Stimulated activated effector memory CD8-positive, alpha-beta T cell treated with anti-CD3 and anti-CD28 coated beads, Interleukin-12 subunit alpha, Interleukin-12 subunit beta, amount 100 ng/mL, for 72 hours (primary cell): ENCODE measurements at regions not wholly inside any gene's neighbourhood (a gene's known extent, or its start where the extent isn't known, plus 50 kb on each side); places are given as distances from the start of the nearest gene placed in this dataset.

Source experiments
- ATAC-seq: fragments of 150-1000 bp; cut with Tn5 transposase; 2 replicates; pipeline ENCODE4 v1.10.0; 2021
- DNase-seq, 2 donors: peaks; one replicate each; pipeline ENCODE4 v3.0.0; 2021 to 2022; ENCODE audit warnings: low spot score in 2 of 2
- H3K27ac Mint-ChIP-seq: one replicate; pipeline ENCODE4 v1.8.0; 2022; ENCODE audit warnings: mild to moderate bottlenecking, mixed read lengths
- H3K36me3 Mint-ChIP-seq: one replicate; pipeline ENCODE4 v1.8.0; 2022; ENCODE audit warnings: mild to moderate bottlenecking, mixed read lengths
- H3K4me1 Mint-ChIP-seq: one replicate; pipeline ENCODE4 v1.8.0; 2022; ENCODE audit warnings: mixed read lengths
- H3K4me3 Mint-ChIP-seq: one replicate; pipeline ENCODE4 v1.8.0; 2022; ENCODE audit warnings: mild to moderate bottlenecking, mixed read lengths
- H3K9me3 Mint-ChIP-seq: one replicate; pipeline ENCODE4 v1.8.0; 2022; ENCODE audit warnings: mixed read lengths

DNA sequence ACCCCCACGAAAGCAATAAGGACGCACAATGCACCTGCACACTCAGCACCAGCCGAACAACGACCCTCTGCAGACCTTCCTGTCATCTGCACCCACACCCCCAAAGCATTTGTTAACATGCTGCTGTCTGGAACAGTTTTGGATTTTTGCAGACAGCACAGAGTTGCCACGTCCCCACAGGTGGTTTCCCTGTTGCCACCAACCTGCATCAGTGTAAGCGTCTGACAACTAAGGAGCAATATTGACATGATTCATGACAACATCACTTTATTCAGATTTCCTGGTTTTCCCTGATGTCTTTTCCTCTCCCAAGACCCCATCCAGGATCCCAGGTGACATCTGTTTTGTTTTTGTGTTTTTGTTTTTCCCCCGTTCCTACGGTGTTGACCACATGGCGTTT lies 150.7 kb upstream of the C14orf180 start:
- Mint-ChIP-seq H3K9me3 (no peaks in the 10 kb centered on the region), H3K27ac (no peak overlapping the region), H3K36me3 (no peaks in the 10 kb centered on the region), H3K4me3 (no peak overlapping the region), H3K4me1 (peaks cover 8% of the 10 kb centered on the region)
- DNase-seq (no peak), ATAC-seq (no peak)

DNA sequence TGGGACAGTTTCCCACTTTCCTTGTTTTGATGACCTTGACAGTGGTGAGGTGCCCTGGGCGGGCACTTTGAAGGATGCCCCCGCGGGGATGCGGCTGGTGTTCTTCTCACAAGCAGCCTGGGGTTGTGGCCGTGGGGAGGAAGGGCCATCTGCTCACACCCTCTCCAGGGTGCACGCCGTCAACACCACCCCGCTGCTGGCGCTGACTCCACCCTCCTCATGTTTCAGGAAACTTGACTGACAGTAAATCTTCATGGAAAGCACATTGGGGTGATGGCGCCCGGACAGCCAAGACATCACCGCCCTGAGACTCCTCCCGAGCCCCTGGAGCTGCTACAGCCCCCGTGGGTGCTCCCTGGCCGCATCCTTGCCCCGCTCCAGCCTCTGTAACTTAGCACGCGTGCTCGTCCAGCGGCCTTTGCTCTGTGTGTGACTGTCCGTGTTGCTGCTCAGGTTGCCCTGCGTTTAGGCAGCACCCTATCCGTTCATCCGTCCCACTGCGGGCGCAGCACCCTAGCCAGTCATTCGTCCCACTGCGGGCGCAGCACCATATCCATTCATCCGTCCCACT lies 150.2 kb upstream of the C14orf180 start:
- H3K36me3 Mint-ChIP-seq: no peaks in the 10 kb centered on the region
- H3K27ac Mint-ChIP-seq: no peak overlapping the region
- H3K4me3 Mint-ChIP-seq: no peak overlapping the region
- ATAC-seq (no peak), DNase-seq (peak in 1 of 2 donors; percentile 39)
- H3K4me1 Mint-ChIP-seq: peaks cover 8% of the 10 kb centered on the region
- H3K9me3 Mint-ChIP-seq: no peaks in the 10 kb centered on the region

DNA sequence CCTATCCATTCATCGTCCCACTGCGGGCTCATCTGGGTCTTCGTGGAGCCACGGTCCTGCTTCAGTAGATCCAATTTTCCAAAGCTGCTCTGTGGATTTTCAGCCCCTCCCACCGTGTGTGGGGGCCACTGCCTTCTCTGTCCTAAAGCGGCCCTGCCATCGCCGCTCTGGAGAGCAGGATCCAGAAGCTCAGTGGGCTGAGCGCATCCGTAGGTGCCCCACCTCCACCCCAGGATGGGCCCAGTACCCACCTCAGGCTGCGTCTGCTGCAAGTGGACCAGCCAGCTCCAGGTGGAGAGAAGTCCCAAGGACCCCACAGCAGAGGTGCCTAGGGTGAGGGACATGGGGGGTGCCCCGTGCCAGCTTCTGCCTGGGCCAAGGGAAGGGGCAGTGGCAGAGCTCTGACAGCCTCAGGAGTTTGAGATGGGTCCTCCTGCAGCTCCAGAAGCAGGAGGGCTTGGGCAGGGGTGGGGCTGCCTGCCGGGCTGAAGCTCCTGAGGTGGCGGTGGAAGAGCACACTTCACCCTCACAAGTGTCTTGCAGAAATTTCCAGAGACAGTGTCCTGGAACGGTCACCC lies 148.1 kb upstream of the C14orf180 start:
- Mint-ChIP-seq H3K4me1 (peaks cover 8% of the 10 kb centered on the region), H3K36me3 (no peaks in the 10 kb centered on the region), H3K27ac (no peak overlapping the region), H3K9me3 (no peaks in the 10 kb centered on the region), H3K4me3 (no peak overlapping the region)
- DNase-seq: peak in 1 of 2 donors; percentile 28
- ATAC-seq: no peak

DNA sequence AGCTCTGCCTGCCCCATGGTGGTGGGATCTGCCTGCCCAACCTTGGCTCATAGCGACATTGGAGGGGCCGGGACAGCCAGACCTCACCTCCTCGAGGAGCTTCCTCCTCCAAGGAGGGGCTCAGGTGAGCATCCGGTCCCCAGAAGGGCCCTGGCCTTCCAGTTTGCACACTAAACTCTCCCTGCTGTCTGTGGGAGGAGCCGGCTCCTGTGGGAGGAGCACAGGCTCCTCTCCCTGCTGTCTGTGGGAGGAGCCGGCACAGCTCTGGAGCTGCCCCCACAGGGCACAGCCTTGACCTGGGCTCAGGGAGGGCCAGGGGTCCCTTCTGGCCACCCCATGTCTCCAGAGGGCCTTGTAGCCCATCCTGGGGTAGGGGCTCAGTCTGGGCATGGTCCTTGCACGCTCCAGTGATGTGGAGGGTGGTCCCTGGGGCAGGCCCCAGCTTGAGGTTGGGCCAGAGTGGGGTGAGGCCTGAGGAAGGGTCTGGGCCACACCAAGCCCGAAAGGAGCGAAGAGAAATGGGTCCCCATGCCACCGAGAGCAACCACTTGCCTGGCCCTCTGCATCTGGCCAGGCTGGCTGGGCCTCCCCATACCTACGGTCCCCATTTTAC lies 147.5 kb upstream of the C14orf180 start:
- Mint-ChIP-seq H3K4me3 (no peak overlapping the region), H3K9me3 (no peaks in the 10 kb centered on the region), H3K27ac (no peak overlapping the region), H3K4me1 (peaks cover 8% of the 10 kb centered on the region), H3K36me3 (no peaks in the 10 kb centered on the region)
- ATAC-seq (no peak), DNase-seq (no peak)

DNA sequence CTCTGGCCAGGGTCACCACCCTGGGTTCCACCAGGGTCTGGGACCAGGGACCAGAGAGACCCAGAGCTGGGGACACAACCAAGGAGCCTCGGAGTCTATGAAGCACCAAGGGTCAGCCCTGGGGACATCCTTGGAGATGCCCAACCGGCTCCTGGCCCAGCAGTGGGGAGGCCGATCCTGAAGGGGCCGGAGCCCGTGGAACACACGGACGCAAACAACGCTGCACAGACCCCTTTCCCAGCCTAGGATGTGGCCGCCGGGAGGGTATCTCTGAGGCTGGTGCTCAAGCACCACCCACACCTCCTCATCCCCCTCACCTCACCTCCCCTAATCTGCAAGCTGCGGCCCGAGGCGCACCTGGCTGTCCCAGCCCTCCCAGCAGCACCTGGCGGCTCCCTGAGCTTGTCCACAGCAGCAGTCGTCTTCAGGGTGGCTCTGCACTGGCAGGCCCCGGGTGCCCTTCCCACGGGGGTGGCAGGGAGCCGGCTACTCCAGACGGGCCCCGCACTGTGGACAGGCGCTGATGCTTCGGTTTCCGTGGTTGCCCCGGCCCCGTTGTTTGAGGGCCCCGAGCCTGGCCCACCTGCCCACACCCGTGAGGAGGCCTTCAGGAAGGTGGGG lies 146.8 kb upstream of the C14orf180 start:
- Mint-ChIP-seq H3K27ac (no peak overlapping the region), H3K4me1 (peaks cover 8% of the 10 kb centered on the region), H3K36me3 (no peaks in the 10 kb centered on the region), H3K4me3 (no peak overlapping the region), H3K9me3 (no peaks in the 10 kb centered on the region)
- DNase-seq (peak in 1 of 2 donors; percentile 41), ATAC-seq (no peak)

DNA sequence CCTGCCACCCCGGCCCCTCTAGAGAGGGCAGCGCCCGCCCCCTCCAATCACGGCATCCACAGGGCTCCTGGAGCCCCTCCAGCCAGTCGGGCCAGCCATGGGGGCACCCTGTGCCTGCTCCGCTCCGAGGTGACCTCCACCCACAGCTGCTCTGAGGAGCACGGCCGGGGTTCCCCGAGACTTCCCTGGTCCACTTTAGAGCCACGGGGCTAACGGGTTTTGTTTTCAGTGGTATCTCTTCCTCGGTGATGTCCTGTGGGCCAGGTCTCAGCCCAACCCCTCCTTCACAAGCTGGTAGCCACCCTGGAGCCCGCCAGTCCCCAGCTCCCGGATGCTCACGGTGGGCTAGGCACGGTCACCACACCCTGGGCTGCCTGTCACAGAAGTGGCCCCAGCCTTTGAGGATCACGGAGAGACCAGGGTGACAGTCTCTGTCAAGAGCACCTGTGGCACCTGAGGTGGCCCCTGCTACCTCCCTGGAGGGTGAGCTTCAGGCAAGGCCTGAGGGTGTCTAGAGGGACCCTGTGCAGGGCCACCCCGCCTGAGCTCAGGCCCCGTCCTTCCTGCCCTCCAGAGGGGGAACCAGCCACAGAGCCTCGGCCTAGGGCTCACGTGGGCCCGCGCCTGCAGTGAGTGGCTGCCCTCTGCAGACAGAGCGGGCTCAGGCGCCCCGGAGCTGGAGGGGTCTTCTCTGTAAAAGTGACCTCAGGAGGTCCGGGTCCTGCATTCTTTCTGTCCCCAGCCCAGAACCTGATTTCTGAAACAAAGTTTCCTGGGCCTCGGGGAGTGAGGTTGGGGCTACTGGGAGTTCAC lies 146.0 kb upstream of the C14orf180 start:
- Mint-ChIP-seq H3K4me3 (no peak overlapping the region), H3K27ac (no peak overlapping the region), H3K36me3 (no peaks in the 10 kb centered on the region), H3K9me3 (no peaks in the 10 kb centered on the region), H3K4me1 (peaks cover 8% of the 10 kb centered on the region)
- DNase-seq: peak in 1 of 2 donors; percentile 43
- no peak for ATAC-seq

DNA sequence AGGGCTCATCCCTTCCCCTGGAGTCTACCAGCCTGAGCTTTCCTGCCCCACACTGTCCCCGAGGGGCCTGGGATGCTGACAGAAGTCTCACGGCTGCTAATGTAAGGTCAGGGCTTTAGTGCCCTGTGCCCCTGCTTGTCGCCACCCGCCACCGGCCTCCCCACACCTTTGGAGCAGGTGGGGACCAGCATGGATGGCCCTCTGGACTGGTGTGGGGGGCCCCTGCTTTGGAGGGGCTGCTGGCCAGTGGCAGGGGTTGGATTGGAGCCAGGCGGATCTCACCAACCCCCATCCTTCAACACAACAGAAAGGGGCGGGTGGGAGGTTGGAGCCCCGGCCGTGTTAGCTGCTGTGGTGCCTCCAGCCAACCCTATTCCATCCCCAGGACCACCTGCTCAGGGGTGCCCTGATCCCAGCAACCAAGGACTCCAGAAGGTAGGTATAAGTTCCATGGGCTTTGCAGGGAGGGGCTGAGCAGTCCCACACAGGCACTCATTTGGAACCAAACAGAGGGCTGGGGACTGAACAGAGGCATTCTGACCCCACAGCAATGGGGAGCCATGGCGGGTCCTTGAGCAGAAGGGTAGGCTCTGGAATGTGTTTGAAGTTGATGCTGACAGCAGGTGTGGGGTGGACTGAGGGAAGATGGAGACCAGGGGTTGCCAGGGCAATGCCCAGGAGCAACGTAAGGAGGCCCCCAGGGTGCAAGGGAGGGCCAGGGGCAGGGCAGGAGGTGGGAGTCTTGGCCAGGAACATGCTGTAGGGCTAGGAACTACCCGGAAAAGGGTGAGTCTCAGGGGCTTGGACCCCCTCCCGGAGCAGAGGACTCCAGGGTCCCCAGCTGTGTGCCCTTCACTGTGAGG lies 145.1 kb upstream of the C14orf180 start:
- Mint-ChIP-seq H3K9me3 (no peaks in the 10 kb centered on the region), H3K36me3 (no peaks in the 10 kb centered on the region), H3K4me3 (no peak overlapping the region), H3K4me1 (peaks cover 8% of the 10 kb centered on the region), H3K27ac (no peak overlapping the region)
- ATAC-seq (no peak), DNase-seq (peak in 1 of 2 donors; percentile 38)

DNA sequence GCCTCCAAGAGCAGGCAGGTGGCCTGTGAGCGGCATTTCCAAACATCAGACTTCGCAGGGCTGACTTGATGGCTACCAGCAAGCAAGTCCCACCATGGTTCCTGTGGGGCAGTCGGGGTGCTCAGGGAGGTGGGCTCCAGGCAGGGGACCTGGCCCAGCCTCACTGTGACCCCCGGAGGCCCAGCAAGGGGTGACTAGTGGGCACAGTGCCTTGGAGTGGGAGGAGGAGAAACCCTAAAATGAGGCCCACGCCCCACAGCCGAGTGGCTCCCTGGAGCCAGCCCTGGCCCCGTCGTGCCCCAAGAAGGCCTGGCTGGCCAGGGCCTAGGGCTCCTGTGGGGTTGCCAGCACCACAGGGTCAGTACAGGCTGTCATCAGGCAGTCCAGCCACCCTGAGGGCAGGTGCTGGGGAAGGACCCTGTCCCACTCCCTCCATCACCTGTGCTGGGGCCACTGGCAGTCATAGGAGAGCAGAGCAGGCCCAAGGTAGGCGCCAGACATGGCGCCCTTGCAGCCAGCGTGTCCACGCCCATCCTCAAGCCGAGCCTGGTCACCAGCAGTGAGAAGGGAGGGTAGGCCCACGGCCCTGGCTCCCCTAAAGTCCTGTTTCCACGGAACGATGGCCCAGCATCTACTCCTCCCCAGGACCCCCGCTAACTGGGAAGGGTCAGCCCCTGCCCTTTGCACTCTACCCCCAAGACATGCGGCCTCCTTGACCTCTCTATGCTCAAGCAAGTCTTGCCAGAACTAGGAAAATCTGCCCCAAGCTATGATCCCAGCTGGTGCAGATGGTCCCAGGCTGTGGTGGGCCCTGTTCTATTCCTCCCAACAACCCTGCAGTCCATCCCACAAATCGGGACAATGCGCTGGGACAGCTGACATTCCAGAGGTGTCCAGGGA lies 144.2 kb upstream of the C14orf180 start:
- Mint-ChIP-seq H3K27ac (no peak overlapping the region), H3K36me3 (no peaks in the 10 kb centered on the region), H3K4me3 (no peak overlapping the region), H3K4me1 (no peaks in the 10 kb centered on the region), H3K9me3 (no peaks in the 10 kb centered on the region)
- ATAC-seq (no peak), DNase-seq (peak in 1 of 2 donors; percentile 44)

DNA sequence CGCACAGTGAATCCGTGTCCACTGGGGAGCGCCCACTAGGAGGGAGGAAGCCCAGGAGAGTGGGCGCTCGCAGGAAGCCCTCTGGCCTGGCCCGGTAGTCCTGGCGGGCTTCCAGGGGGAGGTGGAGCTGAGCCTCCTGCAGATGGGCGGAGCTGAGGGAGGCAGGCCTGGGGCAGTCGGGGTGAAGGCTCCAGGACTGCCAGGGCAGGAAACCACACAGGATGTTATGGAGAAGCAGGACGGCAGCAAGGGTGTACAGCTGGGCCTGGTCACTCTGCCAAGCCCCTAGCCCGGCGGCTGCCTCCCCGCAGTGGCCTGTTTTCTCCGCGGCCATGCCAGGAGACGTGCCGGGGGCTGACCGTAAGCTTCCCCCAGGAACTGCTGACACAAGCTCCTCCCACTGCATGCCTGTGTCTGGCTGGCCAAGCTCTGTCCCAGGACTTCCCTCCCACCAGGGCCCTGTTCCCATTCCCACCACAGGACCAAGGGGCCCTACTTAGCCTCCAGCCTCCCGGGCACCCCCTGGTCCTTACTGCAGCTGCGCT lies 143.4 kb upstream of the C14orf180 start:
- H3K9me3 Mint-ChIP-seq: no peaks in the 10 kb centered on the region
- peak; percentile 2 for ATAC-seq
- peak in 1 of 2 donors; percentile 42 for DNase-seq
- no peak overlapping the region for H3K27ac Mint-ChIP-seq
- H3K36me3 Mint-ChIP-seq: no peaks in the 10 kb centered on the region
- no peak overlapping the region for H3K4me3 Mint-ChIP-seq
- H3K4me1 Mint-ChIP-seq: no peaks in the 10 kb centered on the region

DNA sequence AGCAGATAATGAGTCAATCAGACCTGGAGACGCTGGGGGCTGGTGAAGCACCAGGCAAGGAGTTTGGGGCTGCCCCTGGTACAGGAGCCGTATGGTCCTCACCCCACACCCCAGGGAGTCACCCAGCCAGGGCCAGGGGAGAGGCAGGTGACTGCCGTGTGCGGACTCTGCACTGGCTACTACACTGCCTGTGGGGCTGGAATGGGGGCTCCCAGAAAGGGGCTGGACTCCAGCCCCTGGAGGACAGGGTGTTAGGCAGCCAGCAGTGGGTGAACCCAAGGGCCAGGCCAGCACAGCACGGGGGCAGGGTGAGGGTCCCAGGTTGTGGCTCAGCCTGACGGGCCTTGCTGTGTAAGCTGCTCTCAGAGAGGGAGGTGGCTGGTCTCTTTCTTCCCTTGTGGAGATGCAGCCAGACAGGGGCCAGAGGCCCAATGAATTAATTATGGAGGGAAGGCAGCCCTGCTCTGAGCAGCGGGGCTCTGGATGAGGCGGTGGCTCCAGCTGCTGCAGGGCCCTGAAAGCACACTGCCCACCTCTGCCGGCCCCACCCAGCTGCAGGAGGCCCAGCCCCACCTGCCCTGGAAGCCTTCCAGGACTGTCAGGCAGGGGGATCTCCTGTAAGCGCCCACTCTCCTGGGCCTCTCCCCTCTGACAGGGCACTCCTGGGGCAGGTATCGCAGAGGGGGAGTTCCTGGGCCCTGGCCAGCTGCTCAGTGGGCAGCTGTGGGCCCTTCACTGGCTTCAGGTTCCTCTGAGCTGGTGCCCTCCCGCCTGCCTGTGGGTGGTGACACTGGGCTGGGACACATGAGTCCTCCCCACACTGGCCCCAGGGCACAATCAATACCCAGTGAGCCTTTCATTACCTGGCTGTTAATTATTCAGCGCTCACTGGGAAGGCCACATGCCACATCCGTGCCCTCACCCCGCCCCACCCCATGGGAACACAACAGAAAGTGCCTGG lies 142.5 kb upstream of the C14orf180 start:
- H3K9me3 Mint-ChIP-seq: no peaks in the 10 kb centered on the region
- DNase-seq (peak in 1 of 2 donors; percentile 41), ATAC-seq (no peak)
- no peaks in the 10 kb centered on the region for H3K36me3 Mint-ChIP-seq
- no peak overlapping the region for H3K4me3 Mint-ChIP-seq
- no peak overlapping the region for H3K27ac Mint-ChIP-seq
- H3K4me1 Mint-ChIP-seq: no peaks in the 10 kb centered on the region

DNA sequence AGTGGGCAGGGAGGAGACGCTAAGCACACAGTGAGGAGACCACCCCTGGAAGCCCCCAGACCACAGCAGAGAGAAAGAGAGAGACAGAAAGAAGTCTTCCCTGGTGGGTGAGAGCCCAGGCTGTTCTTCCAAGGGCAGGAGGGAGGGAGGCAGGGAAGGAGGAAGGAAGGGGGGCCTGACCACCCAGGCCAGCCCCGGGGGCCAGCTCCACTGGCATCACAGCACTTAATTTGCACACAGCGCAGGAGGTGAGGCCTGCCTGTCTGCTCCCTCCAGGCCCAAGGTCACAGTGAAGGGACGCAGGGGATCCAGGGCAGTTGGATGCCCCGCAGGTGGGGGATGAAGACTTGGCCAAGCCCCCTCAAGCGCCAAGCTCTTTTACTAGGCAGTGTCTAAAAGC lies 141.9 kb upstream of the C14orf180 start:
- no peaks in the 10 kb centered on the region for H3K4me1 Mint-ChIP-seq
- H3K36me3 Mint-ChIP-seq: no peaks in the 10 kb centered on the region
- H3K9me3 Mint-ChIP-seq: no peaks in the 10 kb centered on the region
- ATAC-seq (no peak), DNase-seq (peak in 1 of 2 donors; percentile 32)
- no peak overlapping the region for H3K4me3 Mint-ChIP-seq
- H3K27ac Mint-ChIP-seq: no peak overlapping the region

DNA sequence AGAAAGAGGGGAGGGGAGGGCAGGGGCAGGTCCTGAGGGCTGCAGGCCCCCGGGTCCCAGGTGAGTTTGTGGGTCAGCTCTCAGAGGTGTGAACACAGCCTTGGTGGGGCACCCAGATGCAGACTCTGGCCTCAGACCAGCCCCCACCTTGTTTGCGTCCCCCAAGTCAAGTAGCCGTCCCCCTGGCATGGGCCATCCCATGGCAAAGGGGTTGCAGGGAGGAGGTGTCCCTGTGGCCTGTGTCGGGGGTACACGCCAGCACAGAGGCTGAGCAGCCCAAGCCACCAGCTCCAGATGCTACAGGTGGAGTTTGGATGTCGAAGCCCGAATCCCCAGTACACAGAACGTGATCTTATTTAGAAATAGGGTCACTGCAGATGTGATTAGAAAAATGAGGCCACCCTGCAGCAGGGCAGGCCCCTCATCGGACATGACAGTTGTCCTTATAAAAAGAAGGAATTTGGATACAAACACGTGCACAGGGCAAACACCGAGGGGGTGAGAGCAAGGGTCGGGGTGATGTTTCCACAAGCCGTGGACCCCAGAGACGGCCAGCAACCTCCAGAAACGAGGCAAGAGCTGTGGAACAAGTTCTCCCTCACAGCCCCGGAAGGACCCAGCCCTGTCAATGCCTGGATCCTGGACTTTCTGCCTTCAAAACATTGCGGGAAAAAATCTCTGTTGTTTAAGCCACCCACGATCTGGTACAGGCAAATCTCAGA lies 141.2 kb upstream of the C14orf180 start:
- no peak for ATAC-seq
- Mint-ChIP-seq H3K9me3 (no peaks in the 10 kb centered on the region), H3K27ac (no peak overlapping the region), H3K4me1 (peaks cover under 1% of the 10 kb centered on the region), H3K4me3 (no peak overlapping the region), H3K36me3 (no peaks in the 10 kb centered on the region)
- peak in 1 of 2 donors; percentile 26 for DNase-seq
